ENCODE measurements at regions not wholly inside any gene's neighbourhood (a gene's known extent, or its start where the extent isn't known, plus 50 kb on each side); places are given as distances from the start of the nearest gene placed in this dataset.

DNA sequence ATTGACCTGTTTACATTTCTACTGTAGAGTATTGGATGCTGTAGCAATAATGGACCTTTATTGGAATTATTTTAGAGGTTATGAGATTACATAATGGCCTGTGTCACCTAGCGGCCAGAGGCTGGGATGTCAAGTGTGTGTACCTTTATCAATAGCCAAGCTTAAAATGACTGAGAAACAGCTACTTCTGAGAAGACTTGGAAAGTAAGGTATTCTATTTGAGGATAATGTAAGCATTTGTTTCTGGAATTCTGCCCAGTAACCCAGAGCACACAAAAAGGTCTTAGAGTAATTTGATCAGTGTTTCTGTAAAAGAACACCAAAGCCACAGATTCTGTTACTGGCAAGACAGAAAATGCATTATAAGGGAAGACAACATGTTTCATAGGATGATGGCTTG is 116.8 kb downstream of the MACIR start:
- Histone ChIP-seq H3K36me3 (ENCODE audit: control insufficient read depth in 2 of 2, extremely low read depth in 1 of 2, insufficient read depth in 2 of 2, low read length in 2 of 2) (no peaks in the 10 kb centered on the region), H4K20me1 (replicated peaks; ENCODE audit: control insufficient read depth, extremely low read depth, insufficient read depth, low read length) (no peaks in the 10 kb centered on the region), H2AFZ (ENCODE audit: low read depth, low read length) (no peak overlapping the region), H3K27me3 (ENCODE audit: control insufficient read depth in 2 of 2, insufficient read depth in 2 of 2, low read length in 2 of 2) (no peaks in the 10 kb centered on the region), H3K4me3 (replicated peaks in 1 of 3; ENCODE audit: insufficient read depth in 1 of 3, low read depth in 1 of 3, low read length in 3 of 3) (no peak overlapping the region), H3K79me2 (ENCODE audit: control insufficient read depth, insufficient read depth, low read length) (no peaks in the 10 kb centered on the region), H3K9ac (replicated peaks; ENCODE audit: extremely low read depth, insufficient read depth, low read length) (no peak overlapping the region), H3K4me1 (ENCODE audit: control insufficient read depth, extremely low read depth, insufficient read depth, low read length) (no peaks in the 10 kb centered on the region), H3K27ac (ENCODE audit: insufficient read depth, low read depth, low read length) (no peak overlapping the region), H3K4me2 (ENCODE audit: insufficient read depth, low read length) (no peak overlapping the region), H3K9me1 (replicated peaks; ENCODE audit: control insufficient read depth, extremely low read depth, insufficient read depth, low read length) (no peaks in the 10 kb centered on the region), H3K9me3 (replicated peaks; ENCODE audit: control insufficient read depth, insufficient read depth, low read length) (no peaks in the 10 kb centered on the region)
- intact Hi-C loops (cut with micrococcal nuclease) (no loop called here), dilution Hi-C loops (cut with MboI; ENCODE audit: extremely low pct_ligation_motif_present, low sequenced_read_pairs) (no loop called here)
- POLR2A ChIA-PET, result no interaction called here
- TF ChIP-seq JUN (IDR thresholded peaks at IDR 0.05; ENCODE audit: borderline replicate concordance, insufficient read depth, insufficient read length, low read depth), result no peak
- no peak for TF ChIP-seq POLR2AphosphoS5 (IDR thresholded peaks at IDR 0.05; ENCODE audit: insufficient read depth, low read depth, low read length)
- TF ChIP-seq MAX (IDR thresholded peaks at IDR 0.05; ENCODE audit: insufficient read depth, insufficient read length), result no peak
- TF ChIP-seq FOS (IDR thresholded peaks at IDR 0.05; ENCODE audit: borderline replicate concordance, insufficient read depth, low read length), result no peak
- TF ChIP-seq, protein P1, sequence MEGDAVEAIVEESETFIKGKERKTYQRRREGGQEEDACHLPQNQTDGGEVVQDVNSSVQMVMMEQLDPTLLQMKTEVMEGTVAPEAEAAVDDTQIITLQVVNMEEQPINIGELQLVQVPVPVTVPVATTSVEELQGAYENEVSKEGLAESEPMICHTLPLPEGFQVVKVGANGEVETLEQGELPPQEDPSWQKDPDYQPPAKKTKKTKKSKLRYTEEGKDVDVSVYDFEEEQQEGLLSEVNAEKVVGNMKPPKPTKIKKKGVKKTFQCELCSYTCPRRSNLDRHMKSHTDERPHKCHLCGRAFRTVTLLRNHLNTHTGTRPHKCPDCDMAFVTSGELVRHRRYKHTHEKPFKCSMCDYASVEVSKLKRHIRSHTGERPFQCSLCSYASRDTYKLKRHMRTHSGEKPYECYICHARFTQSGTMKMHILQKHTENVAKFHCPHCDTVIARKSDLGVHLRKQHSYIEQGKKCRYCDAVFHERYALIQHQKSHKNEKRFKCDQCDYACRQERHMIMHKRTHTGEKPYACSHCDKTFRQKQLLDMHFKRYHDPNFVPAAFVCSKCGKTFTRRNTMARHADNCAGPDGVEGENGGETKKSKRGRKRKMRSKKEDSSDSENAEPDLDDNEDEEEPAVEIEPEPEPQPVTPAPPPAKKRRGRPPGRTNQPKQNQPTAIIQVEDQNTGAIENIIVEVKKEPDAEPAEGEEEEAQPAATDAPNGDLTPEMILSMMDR (IDR thresholded peaks at IDR 0.05; ENCODE audit: extremely low read depth in 1 of 2, insufficient read depth in 1 of 2, low read depth in 1 of 2, low read length in 2 of 2), result no peak
- no peak for TF ChIP-seq MYC (IDR thresholded peaks at IDR 0.05; ENCODE audit: low read depth, low read length)
- TF ChIP-seq POLR2A (IDR thresholded peaks at IDR 0.05; ENCODE audit: low read depth, low read length), result no peak
- no peak for TF ChIP-seq GATA2 (IDR thresholded peaks at IDR 0.05; ENCODE audit: insufficient read depth, insufficient read length, low read depth, low read length)
- TF ChIP-seq EZH2 (IDR thresholded peaks at IDR 0.05; ENCODE audit: borderline replicate concordance, low read depth, low read length, severe bottlenecking), result no peak
- CTCF ChIA-PET, result interaction anchor here (2.2 kb wide), 1 partner anchor 30 kb away, joined by 6 read pairs; no protein-coding TSS in a partner anchor
- FAIRE-seq, result no peak
- DNase-seq (ENCODE audit: low read depth, low spot score), result no peak
- no TSS peak for BruUV-seq (replicated peaks)

Data from endothelial cell of umbilical vein (primary cell).